T-helper 9 cell (primary cell): ENCODE measurements at regions not wholly inside any gene's neighbourhood (a gene's known extent, or its start where the extent isn't known, plus 50 kb on each side); places are given as distances from the start of the nearest gene placed in this dataset.

Experiments used
- DNase-seq: peaks from one replicate; pipeline ENCODE4 v3.0.0-alpha.2; 2020

DNA sequence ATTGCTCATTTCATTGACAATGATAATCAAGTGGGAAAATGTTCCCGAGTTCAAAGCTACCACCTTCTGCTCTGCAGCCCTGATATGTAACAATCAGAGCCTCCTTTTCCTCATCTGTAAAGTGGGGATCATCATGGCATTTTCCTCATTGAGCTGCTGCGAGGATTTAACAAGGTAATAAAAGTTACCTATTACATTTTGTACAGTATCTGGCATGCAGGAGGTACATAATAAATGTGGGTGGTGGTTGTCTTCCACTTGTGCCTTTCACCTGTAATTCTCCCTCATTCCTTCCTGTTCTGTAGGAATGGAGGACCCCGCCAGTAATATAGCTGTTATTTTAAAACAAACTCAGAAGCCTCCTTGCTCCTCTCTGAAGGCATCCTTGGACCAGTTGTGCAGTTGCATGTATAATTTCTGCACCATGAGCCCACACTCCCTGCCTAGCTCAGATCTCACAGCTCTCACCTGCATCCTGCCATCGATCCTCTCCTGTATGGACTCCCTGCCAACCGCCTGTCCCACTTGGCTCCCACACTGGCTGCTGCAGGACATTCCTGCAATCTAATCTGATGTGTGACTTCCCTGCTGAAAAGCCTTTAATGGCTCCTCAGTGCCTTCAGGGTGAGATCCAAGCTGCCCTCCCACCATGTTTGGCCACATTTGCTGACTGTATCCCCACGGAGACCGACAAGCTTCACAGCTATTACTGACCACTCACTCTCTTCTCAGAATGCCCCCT is 350.4 kb downstream of the EN1 start:
- no peak for DNase-seq

DNA sequence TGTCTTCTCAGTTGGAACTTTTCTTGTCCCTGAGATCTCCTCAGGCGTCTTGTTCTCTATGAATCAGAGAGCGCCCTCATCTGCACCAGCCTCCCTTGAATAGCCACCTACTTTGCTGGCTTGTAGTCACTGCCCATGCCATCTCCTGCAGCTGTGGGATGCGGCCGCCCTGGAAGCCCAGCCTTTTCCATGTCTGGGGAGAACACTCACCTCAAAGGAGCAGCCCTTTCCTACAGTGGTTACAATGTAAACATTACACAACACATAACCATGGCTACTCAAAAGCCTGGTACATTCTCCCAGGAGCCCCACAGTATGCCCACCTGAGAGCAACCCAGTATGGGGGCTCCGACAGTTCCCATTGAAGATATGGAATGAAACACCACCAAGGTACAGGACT is 351.0 kb downstream of the EN1 start:
- no peak for DNase-seq

DNA sequence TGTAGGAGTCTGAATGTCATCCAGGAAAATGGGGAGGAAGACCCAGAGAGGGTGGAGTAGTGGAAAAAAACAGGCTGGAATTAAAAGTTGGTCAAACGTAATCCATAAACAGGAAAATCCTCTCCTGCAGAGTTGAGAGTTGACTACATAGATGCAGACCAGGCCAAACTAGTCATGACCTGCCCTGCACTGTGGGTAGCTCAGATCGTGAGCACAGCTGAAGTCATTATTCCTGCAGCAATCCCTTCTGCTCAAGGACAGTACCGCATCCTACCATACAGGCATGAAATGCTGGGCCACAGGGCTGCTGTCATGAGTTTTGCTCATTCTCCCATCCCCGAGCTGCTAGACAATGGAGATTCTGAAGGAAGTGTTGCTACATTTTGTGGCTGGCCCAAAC is 352.2 kb downstream of the EN1 start:
- DNase-seq = no peak

DNA sequence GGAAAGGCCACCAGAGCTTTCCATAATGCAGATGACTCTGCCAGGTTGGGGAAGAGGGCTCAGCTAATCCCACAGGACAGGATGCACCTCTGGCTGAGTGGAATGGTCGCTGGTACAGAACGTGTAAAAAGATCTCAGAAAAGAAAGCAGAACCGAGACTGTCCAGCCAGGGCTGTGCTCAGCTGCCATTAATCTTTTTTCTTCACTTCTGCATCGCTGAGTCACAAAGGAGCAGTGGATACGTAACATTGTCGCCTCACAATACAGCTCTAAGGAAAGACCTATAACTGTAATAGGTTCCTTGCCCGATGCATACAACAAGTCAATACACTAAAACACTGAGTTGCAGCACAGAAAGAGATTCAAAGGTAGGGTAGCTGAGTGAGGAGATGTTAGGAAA is 354.2 kb downstream of the EN1 start:
- DNase-seq = no peak

DNA sequence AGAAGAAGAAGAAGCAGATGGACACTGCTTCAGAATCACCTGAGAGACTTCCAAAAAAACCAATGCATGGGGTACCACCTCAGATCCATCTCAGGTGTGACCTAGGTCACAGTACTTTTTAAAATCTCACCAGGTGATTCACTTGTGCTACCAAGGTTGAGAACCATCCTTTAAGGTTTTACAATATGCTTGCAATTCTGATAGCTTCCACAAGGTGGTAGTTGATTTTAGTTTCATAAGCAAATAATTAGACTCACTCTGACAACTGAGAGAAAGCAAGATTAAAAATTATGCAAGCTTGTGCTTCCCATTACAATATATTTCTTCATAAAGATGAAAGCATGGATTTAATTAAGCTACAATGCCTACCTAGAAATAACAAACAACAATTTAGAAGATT is 355.1 kb downstream of the EN1 start:
- no peak for DNase-seq

DNA sequence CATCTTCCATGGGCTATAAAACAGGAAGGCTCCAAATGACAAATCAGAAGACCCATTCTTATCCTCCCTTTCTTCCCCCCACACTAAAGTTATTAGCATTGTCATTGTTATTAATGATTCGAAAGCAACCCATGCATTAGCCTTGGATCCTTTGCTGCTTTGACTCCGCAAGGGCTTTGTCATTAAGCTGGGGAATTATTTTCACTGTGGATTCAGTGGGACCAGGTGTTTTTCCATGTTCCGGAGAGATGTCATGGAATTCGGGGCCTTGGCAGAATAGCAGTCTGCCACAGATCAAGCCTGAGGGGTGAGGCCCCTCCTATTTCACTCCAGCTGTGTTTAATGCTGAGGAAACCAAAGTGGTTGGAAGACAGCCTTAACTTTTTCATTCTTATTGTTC is 357.1 kb downstream of the EN1 start:
- DNase-seq = no peak

DNA sequence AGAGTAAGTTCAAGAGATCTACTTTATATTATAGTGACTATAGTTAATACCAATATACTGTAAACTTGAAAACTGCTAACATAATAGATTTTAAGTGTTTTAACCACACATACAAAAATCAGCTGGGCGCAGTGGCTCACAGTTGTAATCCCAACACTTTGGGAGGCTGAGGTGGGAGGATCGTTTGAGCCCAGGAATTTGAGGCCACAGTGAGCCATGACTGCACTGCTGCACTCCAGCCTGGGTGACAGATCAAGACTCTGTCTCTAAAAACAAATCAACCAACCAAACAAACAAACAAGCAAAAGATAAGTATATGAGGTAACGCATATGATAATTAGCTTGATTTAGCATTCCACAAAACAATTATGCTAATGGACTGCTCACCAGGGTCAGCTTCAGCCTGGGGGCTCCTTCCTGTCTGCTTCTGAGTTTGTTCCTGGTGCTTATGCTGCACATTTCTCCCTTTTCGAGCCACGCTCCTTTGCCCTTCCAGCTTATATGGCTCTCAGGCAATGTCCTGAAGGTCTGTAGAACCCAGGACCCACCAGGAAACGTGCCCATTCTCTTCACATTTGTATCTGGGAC is 357.6 kb downstream of the EN1 start:
- no peak for DNase-seq

DNA sequence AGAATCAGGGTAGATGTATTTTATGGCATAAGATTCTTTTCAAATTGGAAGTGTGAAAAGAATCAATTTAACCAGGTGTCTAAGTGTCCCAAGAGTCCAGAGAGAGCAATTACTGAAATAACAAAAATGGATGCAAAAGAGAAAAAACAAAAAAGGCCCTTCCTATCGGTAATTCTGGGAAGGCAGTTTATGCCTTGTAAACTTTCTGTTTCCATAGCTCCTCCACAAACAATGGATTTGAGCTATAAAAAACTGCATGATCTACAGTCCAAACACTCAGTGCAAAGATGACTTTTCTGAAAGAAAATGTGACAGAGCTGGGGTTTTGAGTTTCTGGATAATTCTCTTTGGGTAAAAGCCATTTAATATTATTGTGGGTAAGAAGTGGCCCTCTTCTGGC is 366.1 kb downstream of the EN1 start:
- DNase-seq = no peak

DNA sequence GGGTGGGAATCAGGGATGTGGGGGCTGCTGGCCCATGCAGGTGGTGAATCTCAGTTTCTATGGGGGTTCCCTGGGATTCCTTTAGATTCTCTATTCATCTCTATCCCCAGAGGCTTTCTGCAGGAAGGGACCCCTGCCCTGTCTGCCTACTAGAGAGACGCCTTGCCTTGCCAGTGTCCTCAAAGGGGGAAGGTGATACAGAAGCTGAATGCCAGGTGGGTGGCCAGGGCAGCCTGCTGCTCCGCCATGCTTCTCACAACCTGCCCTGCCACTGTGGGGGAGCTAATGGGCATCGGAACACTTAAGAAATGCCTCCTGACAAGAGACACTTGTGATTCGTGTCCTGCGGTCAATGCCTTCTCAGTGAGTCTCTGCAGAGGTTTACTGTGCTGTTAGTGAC is 368.4 kb downstream of the EN1 start:
- DNase-seq = no peak

DNA sequence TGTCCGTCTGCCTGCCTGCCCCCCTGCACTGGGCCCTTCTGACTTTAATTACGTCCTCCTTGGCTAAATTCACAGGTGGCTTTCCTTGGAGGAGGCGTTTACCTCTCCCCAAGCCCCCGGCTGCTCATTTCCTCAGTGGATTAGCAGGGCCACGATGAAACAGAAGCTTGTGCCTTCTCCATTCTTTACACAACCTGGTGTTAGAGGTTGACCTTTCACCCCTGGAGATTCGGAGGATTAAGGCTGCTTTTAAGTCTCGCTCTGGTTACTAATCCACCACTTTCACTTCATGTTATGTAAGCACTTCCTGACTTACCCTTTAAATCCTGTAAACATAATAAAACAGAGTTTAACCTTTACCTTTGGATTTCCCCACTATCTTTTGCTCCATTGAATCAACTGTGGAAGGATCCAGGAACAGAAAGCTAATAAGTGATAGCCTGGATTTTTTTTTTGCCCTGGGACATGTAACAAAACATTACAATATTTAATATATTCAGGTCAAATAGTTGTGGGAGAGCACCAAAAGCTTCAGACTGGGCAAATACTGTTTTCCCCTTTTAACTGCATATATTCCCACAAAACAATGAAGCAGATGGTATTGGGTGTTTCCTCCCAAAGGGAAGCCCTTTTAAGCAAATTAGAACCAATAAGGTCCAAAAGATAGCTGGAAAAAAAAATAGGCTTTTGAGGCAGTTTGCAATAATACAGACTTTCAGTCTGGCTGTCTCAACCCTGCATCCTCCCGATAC is 370.2 kb downstream of the EN1 start:
- DNase-seq = no peak

DNA sequence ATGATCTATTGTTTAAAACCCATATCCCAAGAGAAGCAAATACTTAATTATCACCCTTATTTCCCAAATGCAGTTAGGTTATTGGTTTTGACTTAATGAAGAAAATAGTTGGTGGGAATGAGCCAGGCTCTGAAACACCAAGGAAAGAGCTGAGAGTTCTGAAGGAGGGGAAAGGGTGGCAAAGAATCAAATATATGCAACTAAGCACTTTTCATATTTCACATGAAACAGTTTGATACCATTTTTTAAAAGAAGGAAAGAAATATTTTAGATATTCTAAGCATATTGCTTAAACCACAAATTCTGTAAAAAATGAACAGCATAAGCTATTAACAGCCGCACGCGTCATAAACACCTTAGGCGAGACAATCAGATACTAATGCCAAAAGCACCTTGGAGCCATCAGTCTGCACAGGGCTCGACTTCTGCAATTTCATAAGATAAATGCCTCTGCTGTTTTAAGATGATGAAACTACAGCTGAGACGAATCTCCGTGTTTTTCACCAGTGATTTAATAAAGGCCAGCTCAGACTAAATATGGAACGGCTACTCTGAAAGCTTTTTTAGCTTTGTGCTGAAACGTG is 371.7 kb downstream of the EN1 start:
- DNase-seq = no peak

DNA sequence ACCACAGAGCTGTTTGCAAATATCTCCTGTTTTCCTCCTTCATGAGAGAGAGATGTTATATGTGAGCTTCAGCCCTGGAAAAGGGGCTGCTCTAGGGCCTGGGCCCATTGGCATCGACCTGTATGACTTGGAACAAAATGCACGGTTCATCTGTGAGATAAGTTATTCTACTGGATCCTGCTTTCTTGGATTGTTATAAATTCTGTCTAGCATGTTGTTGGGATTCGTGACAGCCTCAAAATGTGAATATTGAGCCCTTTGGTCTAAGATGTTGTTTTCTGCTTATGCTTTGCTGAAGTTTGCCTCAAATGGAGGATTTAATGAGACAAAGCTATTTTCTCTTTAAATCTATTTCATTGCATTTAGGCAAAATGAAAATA is 372.9 kb downstream of the EN1 start:
- no peak for DNase-seq

DNA sequence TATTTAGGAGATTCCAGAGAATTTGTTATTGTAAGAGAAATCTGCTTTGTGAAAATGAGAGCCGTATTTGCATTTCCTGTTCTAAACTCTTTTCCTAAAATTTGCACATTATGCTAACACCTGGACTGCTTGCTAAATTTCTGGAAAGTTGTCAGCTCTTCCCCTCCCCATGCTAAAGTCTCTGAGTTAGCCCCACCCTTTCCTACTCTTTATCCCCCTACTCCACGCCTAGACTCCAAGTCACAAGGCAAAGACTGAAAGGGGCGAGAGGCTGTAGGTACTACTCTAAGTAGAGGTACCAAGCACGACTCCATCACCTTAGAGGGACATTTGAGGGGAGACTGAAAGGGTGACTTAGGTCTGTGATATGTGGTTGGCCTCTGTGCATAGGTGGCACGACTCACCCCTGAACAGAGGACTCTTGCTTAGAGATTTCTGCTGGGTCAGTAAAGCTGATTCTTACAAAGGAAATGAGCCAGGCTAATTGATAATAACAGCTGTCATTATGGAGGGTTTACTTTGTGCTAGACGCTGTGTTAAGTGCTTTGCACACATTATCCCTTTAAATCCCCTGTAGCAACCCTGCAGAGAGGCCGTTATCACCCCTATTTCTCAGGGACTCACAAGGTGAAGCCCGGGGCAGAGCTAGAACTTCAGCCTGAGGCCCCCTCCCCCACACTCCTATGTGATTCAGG is 373.5 kb downstream of the EN1 start:
- no peak for DNase-seq

DNA sequence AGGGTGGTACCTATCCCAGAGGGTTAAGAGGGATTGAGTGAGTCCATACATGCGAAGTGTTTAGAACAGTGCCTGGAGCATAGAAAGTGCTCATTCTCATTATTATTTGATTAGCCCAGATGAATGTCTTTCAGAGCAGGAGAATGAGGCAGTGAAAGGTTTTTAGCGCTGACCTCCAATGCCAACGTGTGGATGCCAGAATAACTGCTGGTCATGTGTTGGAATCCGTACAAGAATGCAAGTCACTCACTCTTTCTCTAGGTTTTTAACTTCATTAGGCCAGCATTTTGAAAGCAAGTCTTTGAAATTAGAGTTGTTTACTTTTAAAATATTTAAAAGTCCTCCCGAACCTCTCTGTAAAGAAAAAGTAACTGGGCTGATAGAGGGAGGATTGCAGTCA is 374.2 kb downstream of the EN1 start:
- DNase-seq = no peak

DNA sequence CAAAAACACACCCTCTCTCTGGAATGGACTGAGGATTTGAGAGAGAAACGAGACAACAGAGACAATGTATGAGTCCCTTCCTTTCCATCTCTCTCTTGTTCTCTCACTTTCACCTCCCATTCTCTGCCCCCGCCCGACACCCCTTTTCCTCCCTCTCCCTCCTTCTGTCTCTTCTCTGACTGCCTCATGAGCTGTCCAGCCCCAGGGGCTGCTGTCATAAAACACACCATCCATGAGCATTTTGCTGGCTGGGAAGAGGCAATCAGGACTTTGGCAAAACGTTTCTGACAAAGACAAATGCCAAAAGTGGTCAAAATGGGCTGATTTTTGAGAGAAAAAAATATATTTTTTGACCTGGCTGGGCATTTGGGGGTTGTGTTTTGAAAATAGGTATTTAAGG is 377.2 kb downstream of the EN1 start:
- no peak for DNase-seq

DNA sequence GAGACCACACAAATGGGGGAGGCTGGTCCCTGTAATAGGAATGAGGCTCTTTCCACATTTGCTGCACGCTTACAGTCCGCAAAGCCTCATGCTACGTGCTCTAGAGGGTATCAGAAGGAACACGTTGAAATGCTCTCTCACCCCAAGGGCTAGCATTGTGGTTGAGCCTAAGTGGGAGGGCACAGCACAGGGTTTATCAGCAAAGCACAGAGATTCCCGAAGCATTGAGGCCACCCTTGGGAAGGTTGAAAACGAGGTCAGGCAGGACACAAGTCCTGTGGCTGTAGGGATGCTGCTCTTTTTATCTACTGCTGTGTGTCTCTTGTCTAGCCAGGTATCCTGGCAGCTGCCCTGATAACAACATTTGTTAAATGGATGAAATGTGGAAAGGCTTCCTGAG is 378.3 kb downstream of the EN1 start:
- DNase-seq = no peak

DNA sequence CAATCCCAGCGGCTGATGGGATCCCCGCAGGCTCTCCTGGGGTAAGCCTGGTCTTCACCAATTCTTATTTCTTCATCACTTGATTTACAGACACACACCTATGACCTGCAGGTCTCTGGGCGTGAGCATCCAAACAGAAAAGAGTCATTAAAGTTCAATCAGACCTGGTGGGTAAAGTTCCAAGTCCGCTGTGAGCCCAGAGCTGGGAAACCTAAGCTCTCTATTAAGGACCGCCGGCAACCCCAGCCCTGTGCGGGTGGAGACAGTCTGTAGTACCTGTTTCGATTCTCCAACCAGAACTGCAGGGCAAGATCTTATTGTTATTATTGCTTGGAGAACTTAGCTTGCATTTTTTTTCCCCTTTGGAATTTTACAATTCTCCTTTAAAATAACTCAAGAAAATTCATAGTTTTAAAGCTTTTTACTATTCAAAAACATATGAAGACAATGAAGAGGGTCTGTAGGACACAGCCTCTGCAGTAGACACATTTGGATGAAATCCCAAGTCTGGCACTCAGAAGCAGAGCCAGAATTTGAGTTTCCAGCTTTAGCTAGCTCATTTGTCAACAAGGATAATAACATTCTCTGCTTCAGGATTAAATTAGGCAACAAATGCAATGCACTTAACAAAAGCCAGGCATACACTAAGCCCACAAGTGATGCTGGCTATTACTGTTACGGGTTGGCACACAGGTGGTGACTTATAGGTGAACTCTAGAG is 376.4 kb downstream of the INSIG2 start:
- DNase-seq = no peak

DNA sequence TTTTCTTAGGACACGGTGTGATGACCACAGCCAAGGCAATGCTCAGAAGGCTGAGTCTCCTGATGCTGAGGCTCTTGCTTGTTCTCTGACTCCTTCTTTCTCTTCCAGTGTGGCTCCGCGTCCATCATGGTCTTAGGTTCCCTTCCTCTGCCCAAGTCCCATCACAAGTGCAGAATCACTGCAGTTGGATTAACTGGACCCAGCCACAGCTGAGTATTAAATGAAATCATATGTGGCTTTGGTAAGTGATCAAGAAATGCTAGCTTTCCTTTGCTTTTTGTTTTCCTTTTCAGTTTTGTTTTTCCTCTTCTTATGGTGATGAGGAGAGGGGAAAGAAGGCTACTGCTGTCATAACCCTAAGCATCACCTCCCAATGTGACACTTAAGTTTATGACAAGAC is 375.8 kb downstream of the INSIG2 start:
- DNase-seq = no peak

DNA sequence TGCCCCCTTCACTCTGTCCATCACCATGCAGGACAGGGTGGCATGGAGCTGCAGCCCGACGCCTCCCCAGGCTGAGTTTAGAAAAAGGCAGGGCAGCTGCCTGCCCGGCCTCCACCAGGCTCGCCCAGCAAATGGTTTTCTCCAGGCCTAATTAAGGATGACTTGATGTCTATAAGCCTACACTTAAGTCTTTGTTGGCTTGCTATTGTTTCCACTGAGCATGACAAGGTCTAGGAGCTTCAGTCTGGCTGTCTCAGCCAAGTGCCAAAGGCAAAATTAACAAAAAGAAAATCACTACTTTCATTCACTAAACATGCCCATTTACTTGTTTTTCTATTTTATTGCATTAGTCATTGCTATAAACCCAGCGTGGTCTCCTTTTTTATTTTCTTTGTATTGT is 372.2 kb downstream of the INSIG2 start:
- DNase-seq = no peak

DNA sequence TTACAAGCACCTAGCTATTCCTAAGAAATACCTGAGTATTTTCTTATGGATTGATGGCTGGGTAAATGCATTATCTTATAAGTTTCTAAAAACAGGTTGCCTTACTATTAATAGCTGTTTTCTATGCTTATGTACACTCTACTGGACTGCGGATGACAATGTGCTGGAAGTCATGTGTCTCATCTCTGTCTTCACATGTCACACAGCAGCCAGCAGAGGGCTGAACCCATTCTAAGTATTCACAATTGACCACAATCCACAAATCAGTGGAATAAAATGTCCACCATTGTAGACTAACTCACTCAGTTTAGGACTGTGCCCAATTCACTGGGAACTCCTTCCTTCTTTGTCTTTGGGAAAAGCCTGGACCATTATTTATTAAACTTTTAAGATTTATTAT is 371.2 kb downstream of the INSIG2 start:
- DNase-seq = no peak

DNA sequence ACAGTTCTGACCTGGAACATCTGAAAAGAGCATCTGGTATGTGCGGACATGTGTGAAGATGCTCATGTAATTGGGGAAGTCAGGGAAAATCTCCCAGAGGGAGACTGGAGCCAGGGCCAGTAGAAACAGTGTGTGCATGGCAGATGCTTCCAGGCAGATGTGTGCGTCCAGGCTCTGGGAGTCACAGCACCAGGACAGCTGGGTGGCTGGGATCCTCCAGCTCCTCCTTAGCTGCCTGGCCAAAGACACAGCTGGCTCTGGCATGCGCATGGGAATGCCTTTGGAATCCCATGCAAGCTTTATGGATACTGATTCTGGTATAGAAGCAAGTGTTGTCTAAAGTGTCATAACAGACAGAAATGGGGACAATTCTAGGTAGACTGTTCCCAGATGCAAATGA is 369.7 kb downstream of the INSIG2 start:
- no peak for DNase-seq

DNA sequence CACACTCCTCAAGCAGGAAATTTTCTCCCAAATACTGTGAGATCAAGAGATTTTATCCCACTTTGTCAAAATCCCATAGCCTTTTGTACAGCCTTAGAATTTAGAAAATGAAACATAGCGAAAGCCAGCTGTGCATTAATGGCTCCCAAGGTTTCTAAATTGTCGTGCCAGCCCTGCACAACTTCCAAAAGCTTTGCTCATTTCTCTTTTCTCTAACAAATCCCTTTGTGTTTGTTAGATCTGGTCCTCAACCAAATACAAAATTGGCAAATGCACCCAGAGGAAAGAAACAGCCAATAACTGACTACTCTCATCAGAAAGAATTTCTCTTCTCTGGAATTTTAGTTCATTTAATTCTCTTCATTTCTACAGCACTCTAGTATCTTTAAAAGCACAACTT is 361.1 kb downstream of the INSIG2 start:
- DNase-seq = no peak

DNA sequence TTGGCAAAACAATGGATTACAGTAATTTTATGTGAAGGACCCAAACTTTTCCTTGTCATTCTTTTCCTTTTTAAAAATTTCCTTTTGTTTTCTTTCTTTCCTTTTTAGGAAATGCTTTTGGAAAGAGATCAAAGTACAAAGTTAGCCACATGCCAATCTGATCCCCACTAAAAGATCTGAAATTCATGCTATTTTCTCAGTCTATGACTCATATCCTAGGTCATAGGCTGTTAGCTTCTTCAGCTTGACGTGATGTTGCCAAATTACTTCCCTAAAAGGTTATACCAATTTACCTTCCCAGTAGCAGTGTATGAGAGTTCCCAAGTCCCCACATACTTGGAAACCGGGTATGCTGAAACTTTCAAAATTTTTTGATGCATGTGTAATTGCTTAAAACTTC is 355.3 kb downstream of the INSIG2 start:
- DNase-seq = no peak
